ENCODE measurements at regions not wholly inside any gene's neighbourhood (a gene's known extent, or its start where the extent isn't known, plus 50 kb on each side); places are given as distances from the start of the nearest gene placed in this dataset.

- TF ChIP-seq CTCF (IDR thresholded peaks at IDR 0.05) (no peak), POLR2A (IDR thresholded peaks at IDR 0.05; ENCODE audit: low read length) (no peak), MAZ (IDR thresholded peaks at IDR 0.05; ENCODE audit: borderline replicate concordance, low read depth, low read length) (no peak), RFX5 (IDR thresholded peaks at IDR 0.05) (no peak), SREBF2 (IDR thresholded peaks at IDR 0.05) (no peak), KDM5A (IDR thresholded peaks at IDR 0.05) (no peak), JUN (IDR thresholded peaks at IDR 0.05) (no peak), MAFK (IDR thresholded peaks at IDR 0.05; ENCODE audit: partially characterized antibody) (no peak), EP300 (IDR thresholded peaks at IDR 0.05) (no peak)
- TF ChIP-seq, protein P1, sequence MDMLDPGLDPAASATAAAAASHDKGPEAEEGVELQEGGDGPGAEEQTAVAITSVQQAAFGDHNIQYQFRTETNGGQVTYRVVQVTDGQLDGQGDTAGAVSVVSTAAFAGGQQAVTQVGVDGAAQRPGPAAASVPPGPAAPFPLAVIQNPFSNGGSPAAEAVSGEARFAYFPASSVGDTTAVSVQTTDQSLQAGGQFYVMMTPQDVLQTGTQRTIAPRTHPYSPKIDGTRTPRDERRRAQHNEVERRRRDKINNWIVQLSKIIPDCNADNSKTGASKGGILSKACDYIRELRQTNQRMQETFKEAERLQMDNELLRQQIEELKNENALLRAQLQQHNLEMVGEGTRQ (IDR thresholded peaks at IDR 0.05), result no peak
- TF ChIP-seq, protein P2, sequence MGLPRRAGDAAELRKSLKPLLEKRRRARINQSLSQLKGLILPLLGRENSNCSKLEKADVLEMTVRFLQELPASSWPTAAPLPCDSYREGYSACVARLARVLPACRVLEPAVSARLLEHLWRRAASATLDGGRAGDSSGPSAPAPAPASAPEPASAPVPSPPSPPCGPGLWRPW (IDR thresholded peaks at IDR 0.05), result no peak
Measured at GRCh38 chr1:243979396-243979795, 71.7 kb upstream of the ZBTB18 start.
